CD4-positive, alpha-beta T cell (primary cell): ENCODE measurements at regions not wholly inside any gene's neighbourhood (a gene's known extent, or its start where the extent isn't known, plus 50 kb on each side); places are given as distances from the start of the nearest gene placed in this dataset.

ENCODE experiments used
- ATAC-seq: fragments of 200-7000 bp; cut with Tn5 transposase; one replicate; pipeline ENCODE4 v1.10.0; 2022; ENCODE audit warnings: mild to moderate bottlenecking; ENCODE audit not compliant: poor library complexity
- CTCF ChIA-PET: fragments of 350-600 bp; sonication (Branson Sonifier 250); formaldehyde crosslinking; loops from one replicate; lab custom pipeline; 2021; ENCODE audit warnings: antibody characterized with exemption, inconsistent platforms; lab: Charles Lee
- POLR2A ChIA-PET: fragments of 350-600 bp; sonication (Branson Sonifier 250); formaldehyde crosslinking; loops from one replicate; lab custom pipeline; 2021; ENCODE audit warnings: antibody characterized with exemption, inconsistent platforms; lab: Charles Lee
- DNase-seq, 14 experiments: peaks; one replicate each; pipeline ENCODE4 v3.0.0-alpha.2; 2013 to 2020; ENCODE audit warnings: mixed read lengths in 2 of 14
- H3K27ac ChIP-seq, 2 donors: one replicate each; pipeline versions ENCODE4 v1.5.1 to v1.7.0; 2013; ENCODE audit warnings: low read length in 2 of 2, low read depth in 1 of 2, mild to moderate bottlenecking in 1 of 2
- H3K27me3 ChIP-seq, 2 experiments: 1 replicate in 1 of 2; 2 replicates in 1 of 2; pipeline versions ENCODE4 v1.6.1 to v1.7.0; 2013; ENCODE audit warnings: low read length in 2 of 2, control low read depth in 1 of 2, mild to moderate bottlenecking in 1 of 2, moderate library complexity in 1 of 2; ENCODE audit not compliant: insufficient read depth in 2 of 2, control insufficient read depth in 1 of 2
- H3K36me3 ChIP-seq: one replicate; pipeline ENCODE4 v1.6.1; 2013; ENCODE audit warnings: low read length, control low read depth; ENCODE audit not compliant: insufficient read depth
- H3K4me1 ChIP-seq: one replicate; pipeline ENCODE4 v1.6.1; 2013; ENCODE audit warnings: low read length, control low read depth; ENCODE audit not compliant: insufficient read depth
- H3K4me3 ChIP-seq: one replicate; pipeline ENCODE4 v1.5.1; 2013; ENCODE audit warnings: mild to moderate bottlenecking, low read length, moderate library complexity
- H3K9me3 ChIP-seq, 2 experiments: 1 replicate in 1 of 2; 2 replicates in 1 of 2; pipeline versions ENCODE4 v1.6.1 to v1.7.0; 2013; ENCODE audit warnings: low read length in 2 of 2, mild to moderate bottlenecking in 2 of 2, control low read depth in 1 of 2, moderate library complexity in 1 of 2; ENCODE audit not compliant: control insufficient read depth in 1 of 2, insufficient read depth in 1 of 2
- H3K27ac Mint-ChIP-seq: one replicate; pipeline ENCODE4 v1.8.0; 2020; ENCODE audit warnings: mixed read lengths
- H3K27me3 Mint-ChIP-seq: one replicate; pipeline ENCODE4 v1.8.0; 2021; ENCODE audit warnings: mixed read lengths
- H3K36me3 Mint-ChIP-seq: one replicate; pipeline ENCODE4 v1.8.0; 2021; ENCODE audit warnings: low read depth, mixed read lengths
- H3K4me1 Mint-ChIP-seq: one replicate; pipeline ENCODE4 v1.8.0; 2021; ENCODE audit warnings: low read depth, mixed read lengths
- H3K4me3 Mint-ChIP-seq: one replicate; pipeline ENCODE4 v1.8.0; 2020; ENCODE audit warnings: mild to moderate bottlenecking, mixed read lengths
- H3K9me3 Mint-ChIP-seq: one replicate; pipeline ENCODE4 v1.8.0; 2020; ENCODE audit warnings: mixed read lengths
- intact Hi-C, 2 experiments: fragments of 100-400 bp; cut with DNase I in 1 of 2; cut with micrococcal nuclease in 1 of 2; formaldehyde crosslinking; loops; one replicate each; pipeline versions ENCODE4 v1.15.1 to v1.9.0; 2023 to 2025; cut with DNase I, micrococcal nuclease
- TF ChIP-seq, protein P1 (sequence below): fragments of 200-600 bp; IDR thresholded peaks from one replicate; pipeline ENCODE4 v1.8.0; 2022; ENCODE audit warnings: antibody characterized with exemption, mild to moderate bottlenecking

DNA sequence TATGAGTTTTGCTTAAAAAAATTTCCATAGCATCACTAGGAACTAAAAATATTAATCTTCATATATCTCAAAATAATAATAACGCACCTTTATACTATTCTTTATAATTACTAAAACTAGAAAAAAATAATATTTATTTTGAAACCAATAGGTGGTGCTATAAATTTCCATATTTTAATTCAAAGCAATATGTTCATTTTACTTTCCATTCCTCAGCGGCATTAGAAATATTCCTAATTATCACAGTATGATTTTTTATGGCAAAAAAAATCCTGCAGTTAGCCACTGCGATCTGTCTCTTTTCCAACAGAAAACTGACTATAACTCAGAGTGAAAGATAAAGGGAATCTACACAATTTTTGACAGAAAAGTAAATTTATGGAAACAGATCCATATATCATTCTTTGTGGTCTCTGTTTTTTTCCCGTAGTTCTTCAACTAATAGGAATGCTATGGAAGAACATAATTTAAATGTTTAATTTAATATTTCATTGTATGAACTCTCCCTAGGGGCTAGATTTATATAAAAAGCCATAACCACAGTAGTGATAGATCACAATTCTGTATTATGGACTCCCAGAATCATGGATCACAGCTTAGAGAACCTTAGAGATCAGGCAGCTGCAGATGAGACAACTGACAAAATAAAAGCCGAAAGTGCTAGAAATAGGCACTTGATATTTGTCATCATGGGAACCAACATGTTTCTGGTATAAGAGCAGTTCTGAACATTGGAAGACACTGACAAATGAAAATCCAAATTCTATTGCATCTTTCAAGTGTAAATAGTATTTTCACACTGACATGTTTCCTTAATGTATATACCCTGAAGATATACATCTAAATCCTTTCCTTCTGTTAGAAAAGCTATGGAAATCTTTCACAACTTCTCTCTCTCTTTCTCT, 167.7 kb upstream of the MPDZ start:
- CTCF ChIA-PET = no interaction called here
- H3K27ac Mint-ChIP-seq = no peak overlapping the region
- no peak for DNase-seq
- no peaks in the 10 kb centered on the region for H3K36me3 Mint-ChIP-seq
- no peaks in the 10 kb centered on the region for H3K27me3 Mint-ChIP-seq
- no peaks in the 10 kb centered on the region for H3K4me1 Mint-ChIP-seq
- no peak overlapping the region for H3K4me3 Mint-ChIP-seq
- POLR2A ChIA-PET = no interaction called here
- H3K9me3 ChIP-seq = peaks cover 0 to 3% of the 10 kb centered on the region in 2 experiments
- no peak overlapping the region for H3K27ac ChIP-seq
- intact Hi-C loops = no loop called here
- ATAC-seq = no peak
- H3K4me3 ChIP-seq = no peak overlapping the region
- H3K27me3 ChIP-seq = no peaks in the 10 kb centered on the region
- TF ChIP-seq, protein P1, sequence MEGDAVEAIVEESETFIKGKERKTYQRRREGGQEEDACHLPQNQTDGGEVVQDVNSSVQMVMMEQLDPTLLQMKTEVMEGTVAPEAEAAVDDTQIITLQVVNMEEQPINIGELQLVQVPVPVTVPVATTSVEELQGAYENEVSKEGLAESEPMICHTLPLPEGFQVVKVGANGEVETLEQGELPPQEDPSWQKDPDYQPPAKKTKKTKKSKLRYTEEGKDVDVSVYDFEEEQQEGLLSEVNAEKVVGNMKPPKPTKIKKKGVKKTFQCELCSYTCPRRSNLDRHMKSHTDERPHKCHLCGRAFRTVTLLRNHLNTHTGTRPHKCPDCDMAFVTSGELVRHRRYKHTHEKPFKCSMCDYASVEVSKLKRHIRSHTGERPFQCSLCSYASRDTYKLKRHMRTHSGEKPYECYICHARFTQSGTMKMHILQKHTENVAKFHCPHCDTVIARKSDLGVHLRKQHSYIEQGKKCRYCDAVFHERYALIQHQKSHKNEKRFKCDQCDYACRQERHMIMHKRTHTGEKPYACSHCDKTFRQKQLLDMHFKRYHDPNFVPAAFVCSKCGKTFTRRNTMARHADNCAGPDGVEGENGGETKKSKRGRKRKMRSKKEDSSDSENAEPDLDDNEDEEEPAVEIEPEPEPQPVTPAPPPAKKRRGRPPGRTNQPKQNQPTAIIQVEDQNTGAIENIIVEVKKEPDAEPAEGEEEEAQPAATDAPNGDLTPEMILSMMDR = no peak
- no peaks in the 10 kb centered on the region for H3K4me1 ChIP-seq
- peaks cover 3% of the 10 kb centered on the region for H3K9me3 Mint-ChIP-seq
- no peaks in the 10 kb centered on the region for H3K36me3 ChIP-seq

DNA sequence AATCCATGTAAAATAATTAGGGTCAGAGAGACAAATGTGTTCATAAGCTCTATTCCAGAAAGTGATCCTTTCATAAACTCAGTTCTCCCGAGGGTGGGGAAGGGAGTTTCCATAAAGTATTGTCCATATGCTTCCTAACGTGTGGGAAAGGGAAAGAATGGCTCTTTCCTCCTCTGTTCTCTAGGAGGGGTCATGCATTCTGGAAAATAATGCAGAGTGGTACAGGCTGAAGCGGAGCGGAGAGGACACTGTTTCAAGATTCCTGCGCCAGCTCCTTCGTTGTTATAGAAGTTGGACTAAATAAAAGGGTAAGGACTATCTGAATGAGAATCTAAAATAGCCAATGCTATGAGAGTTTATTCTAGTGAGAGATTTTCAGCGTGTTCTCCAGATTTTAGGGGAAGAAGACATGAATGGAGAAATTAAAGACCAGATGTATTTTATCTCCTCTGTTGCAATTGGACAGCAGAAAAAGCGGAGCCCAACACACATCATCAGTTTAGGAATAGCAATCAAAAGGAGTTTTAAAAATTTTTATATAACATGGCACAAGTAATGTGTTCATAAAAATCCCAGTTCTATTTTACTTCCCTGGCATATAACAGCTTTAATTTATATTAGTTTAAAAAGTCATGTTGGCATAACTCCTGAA, 166.9 kb upstream of the MPDZ start:
- no peak for DNase-seq
- H3K9me3 Mint-ChIP-seq = peaks cover 3% of the 10 kb centered on the region
- no peak for ATAC-seq
- H3K4me1 ChIP-seq = no peaks in the 10 kb centered on the region
- H3K4me3 Mint-ChIP-seq = no peak overlapping the region
- TF ChIP-seq, protein P1 = no peak
- no peak overlapping the region for H3K4me3 ChIP-seq
- H3K36me3 ChIP-seq = no peaks in the 10 kb centered on the region
- H3K4me1 Mint-ChIP-seq = no peaks in the 10 kb centered on the region
- no peaks in the 10 kb centered on the region for H3K36me3 Mint-ChIP-seq
- CTCF ChIA-PET = no interaction called here
- no peaks in the 10 kb centered on the region for H3K27me3 Mint-ChIP-seq
- H3K9me3 ChIP-seq = peaks cover 0 to 3% of the 10 kb centered on the region in 2 experiments
- POLR2A ChIA-PET = no interaction called here
- no peaks in the 10 kb centered on the region for H3K27me3 ChIP-seq
- H3K27ac ChIP-seq = no peak overlapping the region
- no peak overlapping the region for H3K27ac Mint-ChIP-seq
- intact Hi-C loops = no loop called here

DNA sequence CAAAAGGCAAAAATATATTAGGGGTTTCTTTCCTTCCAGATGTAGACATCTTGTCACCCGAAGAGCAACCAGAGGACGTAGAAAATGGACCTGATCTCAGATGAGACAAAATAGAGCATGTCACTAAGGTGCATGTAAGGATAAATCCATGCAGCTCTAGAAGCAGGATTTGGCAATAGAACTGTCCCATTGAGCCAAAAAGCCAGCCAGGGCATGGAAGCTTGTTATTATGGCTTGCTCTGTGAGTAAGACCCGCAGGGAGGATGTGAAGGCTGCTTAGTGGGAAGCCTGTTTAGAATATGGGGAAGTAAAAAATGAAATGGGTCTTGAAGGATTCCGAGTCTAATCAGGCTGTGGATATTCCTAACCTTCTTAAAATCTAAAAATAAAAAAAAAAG, 165.6 kb upstream of the MPDZ start:
- POLR2A ChIA-PET = no interaction called here
- TF ChIP-seq, protein P1 = no peak
- Mint-ChIP-seq H3K27me3 (no peaks in the 10 kb centered on the region), H3K9me3 (peaks cover 3% of the 10 kb centered on the region), H3K4me1 (no peaks in the 10 kb centered on the region), H3K4me3 (no peak overlapping the region), H3K36me3 (no peaks in the 10 kb centered on the region), H3K27ac (no peak overlapping the region)
- Histone ChIP-seq H3K4me1 (no peaks in the 10 kb centered on the region), H3K9me3 (peaks cover 0 to 3% of the 10 kb centered on the region in 2 experiments), H3K4me3 (no peak overlapping the region), H3K27ac (no peak overlapping the region), H3K36me3 (no peaks in the 10 kb centered on the region), H3K27me3 (no peaks in the 10 kb centered on the region)
- intact Hi-C loops = no loop called here
- DNase-seq = no peak
- CTCF ChIA-PET = no interaction called here
- no peak for ATAC-seq
